ENCODE measurements at regions not wholly inside any gene's neighbourhood (a gene's known extent, or its start where the extent isn't known, plus 50 kb on each side); places are given as distances from the start of the nearest gene placed in this dataset.

DNA sequence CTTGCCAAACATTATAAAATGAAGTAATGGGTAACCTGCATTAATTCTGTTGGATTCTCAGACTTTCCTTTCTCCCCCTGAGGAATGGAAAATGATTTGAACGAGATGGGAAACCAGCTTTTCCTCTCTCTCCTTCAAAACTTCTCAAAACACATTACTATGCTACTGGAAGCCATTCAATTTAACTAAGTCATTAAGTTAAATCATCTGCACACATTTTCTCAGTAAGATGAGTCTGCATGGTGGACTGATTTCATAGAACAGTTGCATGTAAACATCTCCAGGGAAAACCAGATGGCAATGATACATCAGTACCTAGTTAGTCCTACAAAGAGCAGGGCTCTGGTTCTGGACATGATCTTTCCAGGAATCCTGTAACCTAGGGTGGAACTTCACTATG lies 59.9 kb downstream of the BMP4 start:
- DNase-seq: no peak

DNA sequence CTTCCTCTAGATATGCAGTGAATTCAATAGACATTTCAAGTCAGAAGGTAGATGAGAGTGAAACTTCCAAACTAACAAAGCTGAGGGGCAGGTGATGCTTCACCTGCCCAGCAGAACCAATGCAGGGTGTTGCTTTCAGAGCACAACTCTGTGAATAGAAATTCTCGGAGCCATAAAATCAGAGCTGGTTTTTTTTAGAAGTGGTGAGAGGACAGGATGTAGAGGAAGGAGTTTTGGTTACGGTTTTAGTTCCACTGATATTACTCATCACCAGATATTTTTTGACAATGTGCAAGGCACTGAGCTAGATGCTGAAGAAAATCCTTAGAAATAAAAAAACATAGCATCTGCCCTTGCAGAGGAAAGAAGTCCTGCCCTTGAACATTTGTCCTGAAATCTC lies 62.2 kb downstream of the BMP4 start:
- no peak for DNase-seq

DNA sequence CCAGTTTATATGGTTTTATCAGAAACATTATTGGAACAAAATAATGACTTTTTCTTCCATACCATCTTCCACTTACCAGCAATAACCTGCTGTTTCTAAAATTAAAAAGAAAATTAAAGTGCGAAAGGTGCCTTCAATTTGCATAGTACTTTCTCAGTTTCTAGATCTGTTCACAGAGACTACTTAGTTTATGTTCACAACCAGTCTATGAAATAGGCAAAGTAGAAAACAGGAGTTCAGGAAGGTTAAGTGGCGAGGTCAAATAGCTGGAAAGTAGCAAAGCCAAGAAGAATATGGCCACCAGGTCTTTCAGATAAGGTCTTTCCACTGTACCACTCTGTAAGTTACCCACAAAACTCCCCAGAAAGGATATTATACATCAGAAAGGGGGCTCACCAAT lies 63.3 kb downstream of the BMP4 start:
- no peak for DNase-seq

DNA sequence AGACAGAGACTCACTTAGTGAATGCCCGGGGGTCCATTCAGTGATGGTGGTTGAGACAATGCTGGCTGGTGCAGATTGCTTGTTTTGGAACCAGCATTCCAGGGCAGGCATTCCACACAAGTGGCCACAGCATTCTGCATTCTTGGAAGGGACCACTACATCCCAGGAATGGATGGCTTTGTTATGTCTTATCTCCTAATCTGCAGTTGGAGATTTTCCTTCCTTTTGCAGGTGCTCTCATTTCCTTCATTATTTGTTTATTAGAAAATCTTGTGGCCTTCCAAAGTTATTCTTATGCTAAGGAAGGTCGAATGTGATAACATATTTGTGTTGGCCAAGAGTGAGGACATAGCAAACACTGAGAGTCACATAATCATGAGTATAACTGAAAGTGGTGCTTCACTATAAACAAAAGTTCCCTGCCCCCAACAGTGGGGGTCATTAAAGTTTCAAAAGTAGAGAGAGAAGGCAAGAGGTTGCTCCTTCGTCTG lies 66.0 kb downstream of the BMP4 start:
- DNase-seq: no peak

DNA sequence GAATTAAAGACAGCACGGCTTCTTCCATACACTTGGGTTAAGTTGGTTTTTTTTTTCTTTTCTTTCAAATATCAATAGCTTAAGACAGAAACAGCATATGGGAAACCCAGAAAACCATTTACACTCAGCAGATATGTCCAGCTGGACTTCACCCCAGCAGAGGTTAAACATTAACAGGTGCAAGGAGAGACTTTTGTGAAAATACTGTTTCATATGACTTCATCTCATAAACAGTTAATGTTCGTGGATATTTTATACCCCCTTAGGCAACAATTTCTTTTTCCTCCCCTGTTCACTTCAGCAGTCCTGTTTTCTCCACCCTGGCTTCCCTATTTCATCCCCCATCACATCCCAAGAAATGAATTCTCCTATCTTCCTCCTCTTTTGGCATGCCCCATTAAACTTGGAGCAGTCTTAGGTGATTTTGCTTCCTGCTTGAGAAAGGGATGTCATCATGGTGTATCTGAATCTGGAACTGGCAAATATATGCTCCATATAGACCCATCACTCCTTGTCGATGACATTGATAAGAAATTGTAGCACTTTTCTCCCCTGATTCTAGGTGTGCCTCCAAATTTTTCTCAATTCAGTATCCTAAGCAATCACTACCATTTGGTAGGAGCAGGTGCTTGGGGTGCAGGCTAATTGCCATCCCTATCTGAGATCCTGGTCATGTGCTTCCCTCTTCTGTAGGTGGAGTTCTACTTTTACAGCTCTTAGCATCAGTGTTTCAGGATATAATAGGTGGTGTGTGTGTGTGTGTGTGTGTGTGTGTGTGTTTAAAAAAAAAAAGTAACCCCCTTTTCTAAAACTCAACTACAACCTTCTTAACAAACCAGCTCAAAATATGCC lies 67.9 kb downstream of the BMP4 start:
- DNase-seq: no peak

DNA sequence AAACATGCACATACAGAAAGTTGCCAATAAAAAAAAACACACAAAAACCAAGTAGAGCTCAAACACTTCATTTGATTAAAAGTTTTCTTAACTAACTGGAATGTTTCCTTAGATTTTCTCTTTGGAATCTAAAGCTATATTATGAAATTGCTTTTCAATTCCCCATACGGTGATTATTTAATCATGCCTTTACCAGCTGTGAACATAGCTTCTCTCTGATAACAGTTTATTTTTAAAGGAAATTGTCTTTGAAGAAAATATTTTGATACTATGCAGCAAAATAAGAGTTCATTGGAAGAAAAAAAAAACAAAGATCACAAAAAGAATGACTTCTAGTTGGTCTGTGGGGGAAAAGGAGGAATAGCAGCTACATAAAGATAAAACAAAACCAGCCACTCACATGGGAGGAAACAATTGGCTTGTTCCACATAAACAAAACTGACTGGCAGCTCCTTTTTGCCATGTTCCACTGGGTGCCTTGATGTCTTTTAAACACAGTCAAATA lies 71.4 kb downstream of the BMP4 start:
- DNase-seq: no peak

DNA sequence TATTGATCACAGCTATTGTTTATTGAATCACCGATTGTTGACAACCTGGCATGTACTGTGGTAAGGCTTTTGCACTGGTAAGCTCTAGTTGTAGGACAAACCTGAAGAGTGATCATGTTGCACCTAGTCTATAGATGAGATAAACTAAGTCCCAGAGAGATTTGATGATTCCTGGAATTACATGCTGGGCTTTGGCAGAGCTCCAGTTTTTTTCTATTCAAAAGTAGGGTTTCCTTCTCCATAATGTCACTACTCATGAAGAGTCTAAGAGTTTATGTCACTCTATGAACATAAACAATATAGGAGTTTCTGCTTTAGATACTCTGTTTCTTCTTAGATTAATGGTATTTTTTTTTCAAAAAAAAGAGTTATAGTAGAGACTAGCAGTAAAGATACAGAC lies 72.0 kb downstream of the BMP4 start:
- DNase-seq: no peak

DNA sequence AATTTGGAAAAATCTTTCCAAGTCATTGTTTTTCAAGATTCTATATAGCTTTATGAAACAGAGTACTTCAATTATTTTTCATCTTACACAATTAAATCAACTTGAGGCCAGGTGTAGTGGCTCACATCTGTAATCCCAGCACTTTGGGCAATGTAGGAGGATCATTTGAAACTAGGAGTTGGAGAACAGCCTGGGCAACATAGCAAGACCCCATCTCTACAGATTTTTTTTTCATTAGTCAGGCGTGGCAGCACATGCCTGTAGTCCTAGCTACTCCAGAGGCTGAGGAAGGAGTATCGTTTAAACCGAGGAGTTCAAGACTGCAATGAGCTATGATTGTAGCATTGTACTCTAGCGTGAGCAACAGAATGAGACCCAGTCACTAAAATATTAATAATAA lies 72.9 kb downstream of the BMP4 start:
- no peak for DNase-seq

DNA sequence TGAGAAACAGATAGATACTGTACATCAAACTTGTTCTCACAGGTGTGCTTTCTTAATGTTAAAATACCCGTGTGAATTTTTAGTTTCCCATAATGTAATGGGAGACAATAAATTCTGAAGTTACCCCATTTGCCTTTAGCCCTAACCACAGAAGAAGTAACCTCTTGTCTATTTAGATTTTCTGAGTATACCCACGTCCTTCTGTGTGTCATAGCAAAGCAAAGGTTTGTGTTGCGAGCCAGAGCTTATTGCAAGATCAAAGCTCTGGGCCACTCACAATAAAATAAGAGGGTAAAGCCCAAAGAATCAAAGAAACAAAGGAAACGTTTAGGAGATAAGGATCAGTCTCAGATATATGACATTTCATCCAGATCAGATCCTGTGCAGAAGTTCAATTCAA lies 73.9 kb downstream of the BMP4 start:
- DNase-seq: no peak

DNA sequence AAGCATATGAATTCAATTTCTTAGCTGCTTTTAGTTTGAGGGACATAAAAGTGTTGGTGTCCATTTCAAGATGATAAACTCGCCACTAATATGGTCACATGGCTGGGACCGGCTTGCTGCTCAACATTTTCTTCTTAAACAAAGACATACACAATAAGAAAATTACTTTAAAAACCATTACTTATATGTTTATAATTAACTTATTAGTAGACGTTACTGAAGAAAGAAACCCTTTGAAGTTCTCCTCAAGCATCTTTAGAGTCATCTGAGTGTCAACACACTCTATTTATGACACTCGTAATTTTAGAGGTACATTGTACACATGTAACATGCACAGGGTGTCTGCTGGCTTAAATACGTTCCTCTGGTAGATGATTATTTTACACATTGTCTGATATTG lies 74.7 kb downstream of the BMP4 start:
- no peak for DNase-seq

DNA sequence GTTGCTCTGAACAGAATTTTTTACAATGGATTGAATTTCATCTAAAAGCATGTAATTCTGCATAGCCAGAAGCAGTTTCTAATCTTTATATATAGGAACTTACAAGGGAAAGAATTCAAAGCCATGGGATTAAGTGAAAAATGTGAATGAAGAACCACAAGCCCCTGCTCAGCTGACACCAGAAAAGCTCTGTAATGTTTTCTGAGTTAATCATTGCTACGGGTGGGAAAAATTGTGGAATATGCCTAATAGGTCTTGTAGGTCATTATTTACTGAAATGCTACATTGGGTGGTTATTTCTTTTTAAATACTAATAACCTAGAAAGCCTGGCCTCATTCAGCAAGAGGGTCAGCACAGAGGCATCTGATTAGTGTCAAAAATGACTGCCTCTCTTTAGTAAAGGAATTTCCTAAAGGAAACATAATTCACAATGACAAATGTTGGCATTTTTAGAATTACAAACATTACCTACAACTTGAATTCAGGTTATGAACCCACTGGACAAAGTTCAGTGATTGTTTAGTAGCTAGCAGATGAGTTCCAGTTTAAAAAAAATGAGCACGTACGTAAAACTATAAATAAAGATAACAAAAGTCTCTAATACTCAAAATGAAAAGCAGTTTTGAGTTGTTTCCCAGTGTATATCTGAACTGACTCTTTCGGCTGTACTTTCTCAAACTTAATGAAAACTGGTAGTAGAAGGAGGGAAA lies 75.3 kb downstream of the BMP4 start:
- DNase-seq: no peak

DNA sequence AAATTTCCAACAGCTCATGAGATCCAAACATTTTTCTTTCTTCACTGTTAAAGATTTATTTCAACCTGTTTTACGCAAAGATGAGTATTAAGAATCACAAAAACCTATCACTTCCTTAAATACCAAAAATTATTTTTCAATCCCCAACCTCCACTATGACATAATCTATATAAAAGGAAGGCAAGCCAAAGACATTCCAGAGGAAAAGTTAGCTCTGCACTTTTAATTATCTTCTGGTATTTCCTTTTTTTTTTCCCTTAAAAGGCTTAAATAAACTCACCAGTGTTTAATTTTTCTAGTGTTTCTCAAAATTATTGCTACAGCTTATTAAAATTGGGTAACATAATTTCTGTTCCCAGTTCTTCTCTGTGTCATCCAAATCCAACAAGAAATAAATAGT lies 75.9 kb downstream of the BMP4 start:
- DNase-seq: no peak

DNA sequence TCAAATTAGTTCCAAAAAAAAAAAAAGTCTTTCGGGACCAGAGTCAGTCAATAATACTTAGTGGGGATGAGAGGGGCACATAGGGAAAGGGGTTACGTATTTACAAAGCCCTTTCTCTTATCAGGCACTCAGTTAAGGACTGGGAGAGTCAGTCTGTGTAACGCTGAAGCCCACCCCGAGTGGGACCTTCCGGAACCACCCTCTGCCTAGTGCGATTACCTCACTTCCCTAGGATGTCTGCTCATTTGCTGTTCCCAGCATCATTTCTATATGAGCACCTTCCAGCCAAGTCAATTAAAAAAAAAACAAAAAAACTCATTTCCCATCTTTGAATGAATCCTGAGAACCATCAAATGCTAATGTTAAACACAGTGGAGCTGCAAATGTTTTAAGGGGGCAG lies 76.9 kb downstream of the BMP4 start:
- no peak for DNase-seq

DNA sequence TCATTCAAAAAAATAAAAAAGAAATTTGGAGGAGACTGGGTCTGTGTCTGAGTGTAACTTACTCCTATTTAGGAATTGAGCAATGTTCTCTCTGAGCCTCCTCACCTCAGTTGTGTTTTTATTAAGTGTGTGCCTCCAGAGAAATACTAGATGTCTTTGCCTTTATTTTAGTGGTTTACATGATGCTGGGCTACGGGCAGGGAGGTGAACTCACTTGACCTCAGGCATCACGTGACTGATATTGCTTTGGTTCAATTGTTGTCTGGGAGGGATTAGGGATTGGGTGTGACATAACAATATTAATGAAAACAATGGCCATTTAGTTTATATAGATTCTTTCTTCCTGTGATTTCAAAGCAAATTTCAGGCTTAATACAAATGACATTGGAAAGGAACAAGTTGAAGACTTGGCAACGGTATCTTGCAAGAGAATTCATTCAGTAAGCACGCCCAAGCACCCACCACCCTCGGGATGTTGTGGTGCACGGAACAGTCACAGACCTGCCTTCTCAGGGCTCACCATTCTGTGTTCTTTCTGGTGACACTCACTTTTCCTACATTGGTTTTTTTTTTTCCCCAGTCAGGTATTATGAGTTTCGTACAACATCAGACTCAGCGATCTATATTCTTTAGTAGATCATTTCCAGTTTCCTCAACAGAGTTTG lies 77.5 kb downstream of the BMP4 start:
- DNase-seq: no peak

DNA sequence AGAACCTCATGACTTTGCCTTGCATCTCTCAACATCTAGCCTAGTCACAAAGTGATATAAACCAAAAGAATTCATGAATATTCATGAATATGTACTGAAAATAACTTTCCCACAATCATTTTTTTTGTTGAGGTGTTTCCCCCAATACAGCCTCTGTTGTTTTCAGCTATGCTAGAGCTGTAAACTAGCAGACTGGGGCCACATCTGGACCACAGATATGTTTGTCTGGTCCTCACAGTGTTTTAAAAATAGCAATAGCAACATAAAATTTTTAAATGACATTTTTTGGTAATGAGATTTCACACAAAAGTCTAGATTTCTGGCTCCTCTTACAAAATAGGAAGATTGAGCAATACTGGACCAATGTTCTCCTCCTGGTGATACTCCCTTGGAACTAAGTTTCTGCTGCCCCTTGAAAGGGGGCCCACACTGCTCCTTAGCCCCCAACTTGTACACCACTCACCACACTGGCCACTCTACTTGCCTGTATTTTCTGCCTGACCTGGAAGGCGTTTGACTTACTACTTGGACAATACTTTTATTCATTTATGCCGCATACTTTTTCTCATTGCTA lies 81.2 kb downstream of the BMP4 start:
- DNase-seq: no peak

DNA sequence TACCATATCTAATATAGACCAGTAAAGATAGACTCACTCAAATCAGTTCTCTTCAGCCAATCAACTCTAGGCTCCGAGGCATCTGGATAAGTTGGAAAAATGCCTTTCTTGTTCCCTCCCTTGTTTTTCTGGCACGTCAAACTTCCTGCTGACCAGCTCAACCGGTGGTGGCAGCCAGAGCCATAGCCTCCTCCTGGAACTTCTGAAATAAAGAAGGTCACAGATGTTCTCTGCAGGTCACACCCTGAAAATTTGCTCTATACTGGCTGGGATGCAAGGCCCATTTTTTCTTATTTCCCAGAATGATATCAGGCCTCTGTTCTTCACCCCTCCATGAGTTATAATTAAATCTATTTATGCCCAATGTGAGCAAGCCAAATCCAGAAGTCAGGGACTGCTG lies 81.9 kb downstream of the BMP4 start:
- DNase-seq: no peak

DNA sequence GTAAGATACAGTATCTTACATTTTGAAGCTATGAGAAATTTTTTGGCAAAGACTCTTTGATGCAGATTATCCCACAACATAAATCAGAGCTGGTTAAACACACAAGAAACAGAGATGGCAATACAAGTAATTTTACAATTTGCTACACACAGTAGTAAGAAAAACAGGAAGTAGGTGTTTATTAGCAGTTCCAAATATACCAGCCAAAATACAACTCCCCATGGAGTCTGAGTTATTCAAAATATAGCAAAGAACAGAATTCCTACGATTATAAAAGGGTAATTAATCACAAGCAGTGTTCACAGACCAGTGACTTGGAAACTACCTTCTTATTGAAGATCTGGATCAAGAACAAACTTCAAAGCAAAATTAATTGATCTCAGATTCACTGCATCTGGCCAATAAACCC lies 83.9 kb downstream of the BMP4 start:
- DNase-seq: no peak

DNA sequence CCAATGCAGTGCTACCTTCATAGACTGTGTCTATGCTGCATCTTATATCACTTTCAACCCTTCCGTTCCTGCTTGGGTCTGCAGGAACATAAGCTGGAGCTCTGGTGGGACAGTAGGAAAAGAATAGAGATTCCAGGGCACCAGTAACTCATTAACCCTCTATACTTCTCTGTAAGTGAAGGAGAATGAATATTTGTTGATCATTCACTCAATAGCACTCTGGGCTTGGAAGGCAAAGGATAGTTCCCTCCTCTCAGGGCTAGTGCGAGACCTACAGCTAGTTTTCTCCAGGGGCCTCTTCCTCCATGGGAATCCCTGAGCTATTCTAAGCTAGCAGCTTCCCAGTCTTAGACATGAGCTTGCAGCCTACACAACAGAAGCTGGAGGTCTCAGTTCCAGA lies 84.7 kb downstream of the BMP4 start:
- DNase-seq: no peak

DNA sequence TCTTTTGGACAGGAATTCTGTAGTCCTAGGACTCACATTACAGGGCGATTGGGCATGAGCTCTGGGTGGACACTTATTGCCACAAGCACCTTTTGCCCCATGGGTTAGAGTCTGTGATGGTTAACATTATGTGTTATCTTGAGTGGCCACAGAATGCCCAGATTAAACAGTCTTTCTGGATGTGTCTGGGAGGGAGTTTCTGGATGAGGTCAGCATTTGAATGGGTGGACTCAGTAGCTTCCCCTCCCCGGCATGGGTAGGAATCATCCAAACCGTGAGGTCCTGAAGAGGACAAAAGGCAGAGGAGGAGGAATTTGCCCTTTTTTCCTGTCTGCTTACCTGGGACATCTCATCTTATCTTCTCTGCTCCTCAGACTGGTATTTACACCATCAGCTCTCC lies 85.6 kb downstream of the BMP4 start:
- no peak for DNase-seq

DNA sequence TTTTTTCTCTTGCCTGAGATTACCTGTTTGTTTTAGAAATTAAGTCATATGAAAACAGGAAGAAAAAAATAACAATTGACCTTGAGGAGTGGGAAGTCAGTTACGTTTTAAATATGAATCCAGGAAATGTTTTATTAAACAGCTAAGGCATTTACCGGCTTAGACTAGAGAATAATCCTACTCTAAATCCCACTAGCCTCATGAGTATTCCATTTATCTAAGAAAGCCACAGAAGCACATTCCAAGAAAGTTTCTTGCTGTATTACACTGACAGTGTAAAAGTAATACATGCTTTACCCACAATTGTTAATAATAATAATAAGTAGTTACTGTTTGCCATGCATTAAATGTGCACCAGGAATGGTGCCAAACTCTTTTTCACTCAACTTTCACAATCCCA lies 90.9 kb downstream of the BMP4 start:
- no peak for DNase-seq

DNA sequence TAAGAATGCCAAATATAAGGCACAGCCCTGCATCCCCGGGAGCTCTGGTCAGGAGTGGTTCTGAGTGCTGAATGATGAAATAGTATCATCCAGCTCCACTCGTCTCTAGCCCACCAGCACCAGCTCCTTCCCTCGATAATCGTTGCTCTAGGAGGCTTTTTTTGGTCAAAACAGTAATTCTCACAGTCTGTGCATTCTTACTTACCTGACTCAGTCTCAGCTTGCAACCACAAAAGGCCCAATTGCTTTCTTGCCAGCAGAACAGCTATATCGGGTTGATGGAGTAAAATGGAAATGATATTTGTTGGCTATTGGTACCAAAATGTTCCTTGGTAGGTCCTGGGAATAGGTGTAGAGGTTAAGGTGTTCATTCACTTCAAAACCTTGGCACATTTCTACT lies 94.8 kb downstream of the BMP4 start:
- no peak for DNase-seq

DNA sequence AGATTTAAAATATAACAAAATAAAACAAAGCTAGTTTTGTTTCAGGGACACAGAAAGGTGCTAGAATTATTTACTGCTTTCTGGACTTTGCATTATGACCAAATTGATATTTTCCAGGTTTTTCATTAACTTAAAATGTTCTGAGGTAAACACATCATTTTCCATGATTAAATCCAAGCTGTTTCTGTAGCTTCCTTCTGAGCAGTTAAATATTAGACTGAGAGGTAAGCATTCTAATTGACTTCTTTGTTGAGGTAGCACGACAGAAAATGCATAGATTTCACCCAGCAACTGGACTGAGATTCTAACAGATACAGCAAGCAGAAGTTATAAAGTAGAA lies 98.3 kb downstream of the BMP4 start:
- no peak for DNase-seq

DNA sequence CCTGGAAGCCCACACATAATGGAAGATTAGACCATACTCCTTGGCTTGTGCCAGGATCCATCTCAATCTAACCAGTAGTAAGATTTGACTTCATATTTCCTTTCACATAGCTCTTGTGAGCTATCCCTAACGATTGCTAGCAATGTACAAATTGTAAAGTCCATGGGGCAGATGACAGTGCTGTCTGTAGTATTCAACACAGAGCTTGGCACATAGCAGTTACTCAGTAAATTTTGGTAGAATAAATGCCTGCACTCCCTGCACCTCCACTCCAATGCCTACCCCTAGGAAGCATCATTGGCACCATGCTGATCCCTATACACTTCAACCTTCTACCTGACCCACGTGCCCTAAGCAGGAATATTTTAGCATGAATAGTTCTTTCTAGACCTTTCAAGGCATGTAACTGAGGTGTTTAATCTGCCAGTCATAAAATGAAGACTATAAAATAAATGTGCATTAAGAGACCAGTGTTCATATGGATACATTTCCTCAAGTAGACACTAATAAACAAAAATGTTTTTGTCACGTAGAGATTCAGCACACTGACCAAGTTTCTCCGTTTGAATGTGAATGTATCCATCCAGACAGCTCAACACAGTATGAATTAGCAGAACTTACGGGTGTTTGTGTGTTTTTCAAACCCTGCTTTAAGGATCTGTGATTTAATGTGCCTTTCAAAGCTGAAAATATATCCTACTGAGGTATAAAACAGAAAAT lies 98.8 kb downstream of the BMP4 start:
- no peak for DNase-seq

Measured in retina (tissue), 1 donor.